ENCODE measurements at regions not wholly inside any gene's neighbourhood (a gene's known extent, or its start where the extent isn't known, plus 50 kb on each side); places are given as distances from the start of the nearest gene placed in this dataset.

- no peak for TF ChIP-seq EP300 (IDR thresholded peaks at IDR 0.05)
- TF ChIP-seq CTCF (IDR thresholded peaks at IDR 0.05), result no peak
- no peak for TF ChIP-seq POLR2A (IDR thresholded peaks at IDR 0.05)
Observed at GRCh38 chr7:88398459-88398858, 91.8 kb upstream of the STEAP4 start.

Data from tibial nerve (tissue), 4 donors.